KMS-11 (cell line): ENCODE measurements at regions not wholly inside any gene's neighbourhood (a gene's known extent, or its start where the extent isn't known, plus 50 kb on each side); places are given as distances from the start of the nearest gene placed in this dataset.

Experiments
- H2AFZ ChIP-seq: fragments of 200-600 bp; sonication (generic); 2 replicates; pipeline ENCODE4 v1.6.1; 2016; ENCODE audit warnings: antibody characterized with exemption, mixed run types, low read depth
- H3K27ac ChIP-seq: fragments of 200-600 bp; sonication (generic); 2 replicates; pipeline ENCODE4 v1.6.1; 2016; ENCODE audit warnings: mild to moderate bottlenecking, mixed run types
- H3K27me3 ChIP-seq: fragments of 200-600 bp; sonication (generic); 2 replicates; pipeline ENCODE4 v1.6.1; 2017; ENCODE audit warnings: mild to moderate bottlenecking, low read depth, mixed run types, moderate library complexity; ENCODE audit not compliant: insufficient read depth
- H3K36me3 ChIP-seq: fragments of 200-600 bp; sonication (generic); 2 replicates; pipeline ENCODE4 v1.6.1; 2017; ENCODE audit warnings: mild to moderate bottlenecking, mixed run types; ENCODE audit not compliant: insufficient read depth
- H3K4me1 ChIP-seq: fragments of 200-600 bp; sonication (generic); 2 replicates; pipeline ENCODE4 v1.6.1; 2016; ENCODE audit warnings: mild to moderate bottlenecking, low read depth, mixed run types; ENCODE audit not compliant: poor library complexity, severe bottlenecking
- H3K4me2 ChIP-seq: fragments of 200-600 bp; sonication (generic); 2 replicates; pipeline ENCODE4 v1.7.0; 2016; ENCODE audit warnings: mild to moderate bottlenecking, mixed run types
- H3K4me3 ChIP-seq: fragments of 200-600 bp; sonication (generic); IDR thresholded peaks from 2 replicates; pipeline ENCODE4 v1.6.1; 2017; ENCODE audit warnings: low read depth, low read length, mixed read lengths; ENCODE audit not compliant: insufficient read depth
- H3K79me2 ChIP-seq: fragments of 200-600 bp; sonication (generic); 2 replicates; pipeline ENCODE4 v1.6.1; 2016; ENCODE audit warnings: low read depth, mixed run types; ENCODE audit not compliant: insufficient read depth
- H3K9ac ChIP-seq: fragments of 200-600 bp; sonication (generic); 2 replicates; pipeline ENCODE4 v1.6.1; 2016; ENCODE audit warnings: mild to moderate bottlenecking, mixed run types
- H4K20me1 ChIP-seq: fragments of 200-600 bp; sonication (generic); 2 replicates; pipeline ENCODE4 v1.6.1; 2016; ENCODE audit warnings: mild to moderate bottlenecking, mixed run types; ENCODE audit not compliant: insufficient read depth
- TF ChIP-seq, protein P1 (sequence below): fragments of 200-600 bp; sonication (generic); conservative IDR thresholded peaks from 2 replicates; pipeline ENCODE4 v1.6.1; 2017; ENCODE audit warnings: low read depth, mild to moderate bottlenecking, antibody characterized with exemption, low read length, moderate library complexity, mixed read lengths

DNA sequence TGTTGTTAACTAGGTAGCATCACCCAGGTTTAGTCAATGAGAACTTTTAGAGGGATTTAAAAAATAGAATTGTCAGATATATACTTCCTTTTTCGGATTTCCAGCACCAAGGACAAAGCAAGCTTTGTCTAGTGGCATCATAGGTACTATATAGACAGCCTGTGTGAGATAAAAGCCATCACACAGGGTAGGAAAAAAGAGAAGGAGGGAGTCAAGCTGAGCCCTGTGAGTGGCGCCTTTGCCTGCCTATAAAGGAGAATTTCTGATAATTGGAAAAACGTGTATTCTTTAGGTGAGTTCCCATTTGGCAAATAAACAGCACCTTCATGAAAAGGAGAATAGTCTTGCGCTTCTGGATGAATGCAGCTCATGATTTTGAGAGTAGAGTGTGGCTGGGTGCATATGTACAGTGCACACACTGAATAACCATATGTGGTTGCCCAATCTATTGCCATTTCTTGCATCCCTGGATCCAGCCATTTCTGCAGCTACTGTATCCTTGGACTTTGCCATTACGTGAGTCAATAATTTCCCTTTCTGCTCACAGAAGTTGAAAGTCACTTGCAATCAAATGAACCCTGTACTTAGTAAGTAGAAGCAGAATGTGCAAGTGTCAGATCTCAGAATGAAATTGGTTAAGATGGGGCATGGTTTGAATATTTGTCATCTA lies 559.9 kb upstream of the MEX3C start:
- H3K27ac ChIP-seq = no peak overlapping the region
- H3K4me2 ChIP-seq = no peak overlapping the region
- H3K9ac ChIP-seq = no peak overlapping the region
- no peak overlapping the region for H2AFZ ChIP-seq
- no peaks in the 10 kb centered on the region for H3K79me2 ChIP-seq
- H3K4me1 ChIP-seq = peaks cover 33% of the 10 kb centered on the region
- H3K4me3 ChIP-seq = no peak overlapping the region
- TF ChIP-seq, protein P1, sequence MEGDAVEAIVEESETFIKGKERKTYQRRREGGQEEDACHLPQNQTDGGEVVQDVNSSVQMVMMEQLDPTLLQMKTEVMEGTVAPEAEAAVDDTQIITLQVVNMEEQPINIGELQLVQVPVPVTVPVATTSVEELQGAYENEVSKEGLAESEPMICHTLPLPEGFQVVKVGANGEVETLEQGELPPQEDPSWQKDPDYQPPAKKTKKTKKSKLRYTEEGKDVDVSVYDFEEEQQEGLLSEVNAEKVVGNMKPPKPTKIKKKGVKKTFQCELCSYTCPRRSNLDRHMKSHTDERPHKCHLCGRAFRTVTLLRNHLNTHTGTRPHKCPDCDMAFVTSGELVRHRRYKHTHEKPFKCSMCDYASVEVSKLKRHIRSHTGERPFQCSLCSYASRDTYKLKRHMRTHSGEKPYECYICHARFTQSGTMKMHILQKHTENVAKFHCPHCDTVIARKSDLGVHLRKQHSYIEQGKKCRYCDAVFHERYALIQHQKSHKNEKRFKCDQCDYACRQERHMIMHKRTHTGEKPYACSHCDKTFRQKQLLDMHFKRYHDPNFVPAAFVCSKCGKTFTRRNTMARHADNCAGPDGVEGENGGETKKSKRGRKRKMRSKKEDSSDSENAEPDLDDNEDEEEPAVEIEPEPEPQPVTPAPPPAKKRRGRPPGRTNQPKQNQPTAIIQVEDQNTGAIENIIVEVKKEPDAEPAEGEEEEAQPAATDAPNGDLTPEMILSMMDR = no peak
- no peaks in the 10 kb centered on the region for H3K36me3 ChIP-seq
- no peaks in the 10 kb centered on the region for H4K20me1 ChIP-seq
- no peaks in the 10 kb centered on the region for H3K27me3 ChIP-seq

DNA sequence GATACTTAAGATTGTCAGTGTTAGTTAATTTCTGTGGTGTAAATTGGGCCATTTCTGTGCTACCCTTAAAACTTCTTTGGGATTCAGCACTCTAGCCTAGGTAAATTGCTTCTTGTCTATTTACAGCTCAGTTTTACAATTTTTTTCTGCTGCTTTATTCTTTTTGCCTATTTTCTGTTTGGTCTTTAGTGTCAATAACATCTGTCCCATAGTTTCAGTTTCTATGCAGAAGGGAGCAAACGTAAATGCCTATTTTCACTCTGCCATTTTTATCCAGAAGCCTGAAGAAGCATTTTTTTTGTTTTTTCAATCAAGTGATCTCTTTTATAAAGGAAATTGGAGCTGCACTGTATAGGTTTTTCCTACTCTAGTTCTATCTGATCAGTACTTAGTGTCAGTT lies 564.9 kb upstream of the MEX3C start:
- Histone ChIP-seq H2AFZ (peak overlapping the region; percentile 32; the same call in 1 of the 2 replicates), H3K79me2 (no peaks in the 10 kb centered on the region), H3K4me2 (peak overlapping the region; percentile 70), H3K9ac (peak overlapping the region; percentile 1; the same call in 1 of the 2 replicates), H3K4me1 (peaks cover 31% of the 10 kb centered on the region), H4K20me1 (no peaks in the 10 kb centered on the region), H3K4me3 (no peak overlapping the region), H3K36me3 (no peaks in the 10 kb centered on the region), H3K27ac (peak overlapping the region; percentile 62), H3K27me3 (no peaks in the 10 kb centered on the region)
- TF ChIP-seq, protein P1 = no peak

DNA sequence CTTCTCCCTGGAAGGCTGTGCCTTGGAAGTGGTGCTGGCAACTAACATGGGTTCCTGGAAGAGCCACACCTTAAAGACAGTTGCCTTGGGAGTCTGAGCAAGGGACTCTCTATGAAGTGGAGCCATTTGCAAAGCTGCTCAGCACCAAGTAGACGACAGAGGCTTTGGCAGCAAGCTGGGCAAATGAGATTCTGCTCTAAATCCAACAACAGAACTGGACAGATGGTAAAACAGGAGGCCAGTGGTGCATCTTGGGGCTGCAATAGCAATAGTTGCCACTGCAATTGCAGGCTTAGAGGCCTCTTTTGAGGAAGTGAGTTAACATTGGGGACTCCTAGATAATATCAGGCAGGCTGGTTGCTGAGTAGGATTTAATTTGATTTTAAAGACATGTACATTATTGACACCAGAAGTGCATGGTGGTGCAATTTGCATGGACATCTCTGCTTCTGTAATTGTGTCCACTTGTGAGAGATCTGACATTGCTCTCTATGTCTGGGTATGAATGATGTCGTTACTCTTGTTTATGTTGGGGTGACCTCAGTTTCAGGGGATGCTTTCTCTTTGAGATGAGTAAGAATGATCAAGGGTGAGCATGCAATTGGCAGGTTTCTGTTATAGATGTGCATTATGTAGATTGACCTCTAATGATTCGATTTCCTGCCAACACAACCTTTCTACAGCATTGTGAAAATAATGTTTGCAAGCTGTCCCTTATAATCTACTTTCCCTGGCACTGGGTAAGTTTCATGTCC lies 568.3 kb upstream of the MEX3C start:
- H3K4me3 ChIP-seq = no peak overlapping the region
- H3K4me1 ChIP-seq = peaks cover 31% of the 10 kb centered on the region
- TF ChIP-seq, protein P1 = no peak
- no peaks in the 10 kb centered on the region for H3K36me3 ChIP-seq
- no peak overlapping the region for H3K9ac ChIP-seq
- no peaks in the 10 kb centered on the region for H4K20me1 ChIP-seq
- no peak overlapping the region for H3K4me2 ChIP-seq
- H2AFZ ChIP-seq = no peak overlapping the region
- H3K27ac ChIP-seq = no peak overlapping the region
- H3K27me3 ChIP-seq = no peaks in the 10 kb centered on the region
- H3K79me2 ChIP-seq = no peaks in the 10 kb centered on the region

DNA sequence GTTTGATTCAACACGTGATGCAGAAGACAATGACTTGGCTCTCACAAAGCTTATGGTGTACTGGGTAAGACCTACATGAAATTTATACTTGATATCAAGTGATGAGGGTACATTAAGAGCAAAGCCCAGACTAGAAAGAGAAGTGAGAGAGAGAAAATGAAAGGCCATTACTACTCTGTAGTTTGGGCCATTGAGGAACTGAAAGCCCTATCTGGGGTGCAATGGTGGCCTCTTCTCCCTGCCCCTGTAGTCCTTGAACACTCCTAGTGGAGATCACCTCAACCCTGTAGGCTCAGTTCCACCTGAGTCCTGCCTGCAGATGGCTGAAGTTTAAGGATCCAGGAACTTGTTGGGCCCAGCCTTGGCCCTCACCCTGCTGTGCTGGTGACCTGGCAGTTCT lies 569.8 kb upstream of the MEX3C start:
- no peak overlapping the region for H2AFZ ChIP-seq
- H3K4me2 ChIP-seq = no peak overlapping the region
- H3K27ac ChIP-seq = no peak overlapping the region
- TF ChIP-seq, protein P1 = no peak
- no peak overlapping the region for H3K9ac ChIP-seq
- no peaks in the 10 kb centered on the region for H3K27me3 ChIP-seq
- H4K20me1 ChIP-seq = no peaks in the 10 kb centered on the region
- peaks cover 19% of the 10 kb centered on the region for H3K4me1 ChIP-seq
- H3K4me3 ChIP-seq = no peak overlapping the region
- no peaks in the 10 kb centered on the region for H3K79me2 ChIP-seq
- no peaks in the 10 kb centered on the region for H3K36me3 ChIP-seq
